ENCODE measurements at regions not wholly inside any gene's neighbourhood (a gene's known extent, or its start where the extent isn't known, plus 50 kb on each side); places are given as distances from the start of the nearest gene placed in this dataset.

- no peak for TF ChIP-seq CTCF (IDR thresholded peaks at IDR 0.05)
- no peak for TF ChIP-seq POLR2AphosphoS5 (IDR thresholded peaks at IDR 0.05)
These were observed 55.0 kb upstream of the NKX1-1 start for GRCh38 chr4:1460967-1461868.
